ELR (cell line): ENCODE measurements at regions not wholly inside any gene's neighbourhood (a gene's known extent, or its start where the extent isn't known, plus 50 kb on each side); places are given as distances from the start of the nearest gene placed in this dataset.
"Not testable (repeated sequence)": the region's sequence is repeated elsewhere in the genome, so short reads cannot be mapped to it uniquely, and the experiment has no call there.

ENCODE experiments used
- DNase-seq: peaks from one replicate; pipeline ENCODE4 v3.0.0-alpha.2; 2015; ENCODE audit warnings: low read depth

- no peak for DNase-seq
These were observed 1148.1 kb upstream of the ACO1 start for GRCh38 chr9:31236344-31236743.

DNA sequence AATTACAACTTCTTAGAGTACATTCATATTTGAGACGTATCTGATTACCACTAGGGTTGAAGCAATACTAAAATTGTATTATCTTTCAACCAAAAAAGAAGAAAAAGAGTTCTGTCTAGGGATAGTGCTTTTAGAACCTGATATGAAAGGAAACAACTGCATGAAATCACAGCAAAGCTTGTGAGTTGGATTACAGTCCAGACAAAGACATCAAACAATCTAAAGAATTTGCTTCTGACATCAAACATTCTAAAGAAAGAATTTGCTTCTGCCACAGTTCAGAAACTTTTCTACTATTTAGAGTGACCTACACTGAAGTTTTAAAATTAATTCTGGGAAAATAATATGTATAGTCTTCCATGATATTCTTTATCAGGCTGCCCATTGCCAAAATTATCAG, 1141.1 kb upstream of the ACO1 start:
- no peak for DNase-seq

GRCh38 chr9:31248156-31248555, 1136.3 kb upstream of the ACO1 start:
- DNase-seq: no peak

GRCh38 chr9:31251386-31251785, 1133.1 kb upstream of the ACO1 start:
- no peak for DNase-seq

DNA sequence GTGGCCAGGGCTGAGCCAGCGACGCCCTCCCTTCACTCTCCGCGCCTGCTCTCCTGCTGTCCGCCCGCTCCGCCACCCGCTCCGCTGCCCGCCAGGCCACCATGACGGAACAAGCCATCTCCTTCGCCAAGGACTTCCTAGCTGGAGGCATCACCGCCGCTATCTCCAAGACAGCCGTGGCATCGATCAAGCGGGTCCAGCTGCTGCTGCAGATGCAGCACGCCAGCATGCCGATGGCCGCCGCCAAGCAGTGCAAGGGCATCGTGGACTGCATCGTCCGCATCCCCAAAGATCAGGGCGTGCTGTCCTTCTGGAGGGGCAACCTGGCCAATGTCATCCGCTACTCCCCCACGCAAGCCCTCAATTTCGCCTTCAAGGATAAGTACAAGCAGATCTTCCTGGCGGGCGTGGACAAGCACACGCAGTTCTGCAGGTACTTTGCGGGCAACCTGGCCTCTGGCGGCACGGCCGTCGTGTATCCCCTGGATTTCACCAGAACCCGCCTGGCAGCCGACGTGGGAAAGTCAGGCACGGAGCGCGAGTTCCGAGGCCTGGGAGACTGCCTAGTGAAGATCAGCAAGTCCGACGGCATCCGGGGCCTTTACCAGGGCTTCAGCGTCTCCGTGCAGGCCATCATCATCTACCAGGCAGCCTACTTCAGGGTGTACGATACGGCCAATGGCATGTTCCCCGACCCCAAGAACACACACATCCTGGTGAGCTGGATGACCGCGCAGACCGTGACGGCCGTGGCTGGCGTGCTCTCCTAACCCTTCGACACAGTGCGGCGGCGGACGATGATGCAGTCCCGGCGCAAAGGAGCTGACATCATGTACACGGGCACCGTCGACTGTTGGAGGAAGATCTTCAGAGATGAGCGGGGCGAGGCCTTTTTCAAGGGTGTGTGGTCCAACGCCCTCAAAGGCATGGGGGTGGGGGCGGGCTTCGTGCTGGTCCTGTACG, 1130.4 kb upstream of the ACO1 start:
- DNase-seq: no peak

- no peak for DNase-seq
These were observed 1129.2 kb upstream of the ACO1 start for GRCh38 chr9:31255211-31255610.

- no peak for DNase-seq
These were observed 1124.6 kb upstream of the ACO1 start for GRCh38 chr9:31259824-31260223.

GRCh38 chr9:31272456-31273295, 1111.8 kb upstream of the ACO1 start:
- DNase-seq: no peak

DNA sequence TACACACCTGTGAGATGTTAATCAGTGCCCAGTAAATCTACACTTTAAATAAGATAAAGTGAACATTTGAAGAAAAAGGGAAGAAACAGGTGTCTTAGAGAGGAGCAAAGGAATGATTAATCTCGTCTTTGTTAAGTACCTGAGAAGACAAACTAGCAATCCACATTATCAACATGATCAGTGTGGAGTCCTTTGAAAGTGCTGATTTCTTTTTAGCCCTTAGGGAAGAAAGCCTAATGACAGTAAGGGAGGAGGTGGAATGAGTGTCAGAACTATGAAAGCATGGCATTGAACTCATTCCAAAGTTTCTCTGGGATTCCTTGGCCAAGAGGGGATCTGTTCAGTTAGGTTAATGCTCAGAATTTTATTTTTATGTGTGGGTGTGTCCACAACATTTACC, 1109.0 kb upstream of the ACO1 start:
- no peak for DNase-seq

DNA sequence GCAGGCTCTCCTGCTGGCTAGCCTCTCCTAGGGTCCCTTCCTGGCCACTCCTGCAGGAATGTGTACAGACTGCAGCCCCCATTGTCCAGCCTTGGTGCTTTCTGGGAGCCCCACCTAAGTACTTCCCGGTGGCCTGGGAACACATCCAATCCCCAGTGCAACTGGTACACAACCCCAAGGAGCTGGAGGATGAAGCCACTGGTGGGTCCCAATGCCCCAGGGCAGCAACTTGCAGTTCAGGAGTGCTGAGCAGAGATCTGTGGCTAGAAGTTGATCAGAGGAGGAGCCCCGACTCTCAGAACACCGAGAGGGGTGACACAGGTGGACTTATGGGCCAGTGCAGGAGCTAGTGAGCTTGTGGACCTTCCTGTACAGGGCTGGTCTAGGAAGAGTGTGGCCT, 1093.7 kb upstream of the ACO1 start:
- DNase-seq: no peak

DNA sequence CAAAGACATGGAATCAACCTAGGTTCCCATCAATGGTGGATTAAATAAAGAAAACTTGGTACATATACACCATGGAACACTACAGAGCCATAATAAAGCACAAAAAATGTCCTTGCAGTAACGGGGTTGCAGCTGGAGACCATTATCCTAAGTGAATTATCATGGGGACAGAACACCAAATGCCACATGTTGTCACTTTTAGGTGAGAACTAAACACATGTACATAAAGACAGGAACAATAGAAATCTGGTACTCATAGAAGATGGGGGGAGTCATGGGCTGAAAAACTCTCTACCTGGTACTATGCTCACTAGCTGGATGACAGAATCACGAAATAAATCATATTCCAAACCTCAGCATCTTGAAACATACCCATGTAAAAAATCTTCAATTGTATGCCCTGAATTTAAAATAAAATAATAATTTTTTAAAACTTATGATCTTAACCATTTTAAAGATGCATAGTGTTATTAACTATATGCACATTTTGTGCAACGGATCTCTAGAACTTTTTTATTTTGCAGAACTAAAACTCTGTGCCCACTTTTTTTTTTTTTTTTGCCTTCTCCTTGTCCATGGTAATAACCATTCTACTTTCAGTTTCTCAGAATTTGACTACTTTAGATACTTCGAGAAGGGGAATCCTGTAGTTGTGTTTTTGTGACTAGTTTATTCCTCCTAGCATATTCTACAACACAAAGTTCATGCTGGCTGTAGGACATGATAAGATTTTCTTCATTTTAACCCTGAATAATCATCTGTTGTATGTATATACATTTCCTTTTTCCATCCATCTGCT, 1081.6 kb upstream of the ACO1 start:
- DNase-seq: no peak

- DNase-seq: peak; percentile 1
These were observed 1079.9 kb upstream of the ACO1 start for GRCh38 chr9:31304576-31304975.

DNA sequence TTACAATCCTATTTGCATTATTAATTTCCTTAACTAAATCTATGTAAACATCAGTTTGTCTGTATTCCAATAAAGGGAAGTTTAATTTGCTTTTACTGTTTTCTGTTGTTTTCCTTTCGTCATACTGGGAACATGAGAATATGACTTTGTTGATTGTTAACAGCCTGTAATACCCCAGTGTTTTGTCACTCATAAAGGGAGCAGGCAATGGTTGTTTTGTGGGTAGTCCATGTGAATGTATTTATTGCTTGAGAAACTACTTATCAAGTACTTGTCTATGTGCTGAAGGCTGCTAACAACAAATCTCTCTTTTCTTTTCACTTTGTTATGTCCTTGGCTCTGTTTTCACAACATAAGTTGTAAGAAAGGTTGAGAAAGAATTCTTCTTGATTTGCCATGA, 1070.2 kb upstream of the ACO1 start:
- no peak for DNase-seq

- DNase-seq: no peak
These were observed 1063.9 kb upstream of the ACO1 start for GRCh38 chr9:31320494-31320893.

DNA sequence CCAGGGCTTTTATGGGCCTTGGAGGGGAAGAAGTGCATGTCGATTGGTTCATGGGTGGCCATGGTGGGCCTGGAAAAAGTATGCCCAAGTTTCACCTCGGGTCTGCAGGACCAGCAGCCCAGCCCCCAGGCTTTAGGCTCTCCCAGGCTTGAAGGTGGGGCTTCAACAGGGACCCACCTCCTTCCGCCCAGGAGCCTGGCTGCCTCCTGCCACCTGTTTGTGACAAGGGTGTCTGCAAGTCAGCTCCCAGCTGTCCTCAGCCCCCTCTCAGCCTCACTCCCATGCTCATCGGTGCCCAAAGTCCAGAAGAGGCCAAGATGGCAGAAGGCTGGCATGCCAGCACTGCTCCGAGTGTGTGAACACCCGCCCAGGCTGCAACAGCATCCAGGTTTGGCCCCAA, 1063.2 kb upstream of the ACO1 start:
- no peak for DNase-seq

- DNase-seq: no peak
These were observed 1062.8 kb upstream of the ACO1 start for GRCh38 chr9:31321686-31322085.

DNA sequence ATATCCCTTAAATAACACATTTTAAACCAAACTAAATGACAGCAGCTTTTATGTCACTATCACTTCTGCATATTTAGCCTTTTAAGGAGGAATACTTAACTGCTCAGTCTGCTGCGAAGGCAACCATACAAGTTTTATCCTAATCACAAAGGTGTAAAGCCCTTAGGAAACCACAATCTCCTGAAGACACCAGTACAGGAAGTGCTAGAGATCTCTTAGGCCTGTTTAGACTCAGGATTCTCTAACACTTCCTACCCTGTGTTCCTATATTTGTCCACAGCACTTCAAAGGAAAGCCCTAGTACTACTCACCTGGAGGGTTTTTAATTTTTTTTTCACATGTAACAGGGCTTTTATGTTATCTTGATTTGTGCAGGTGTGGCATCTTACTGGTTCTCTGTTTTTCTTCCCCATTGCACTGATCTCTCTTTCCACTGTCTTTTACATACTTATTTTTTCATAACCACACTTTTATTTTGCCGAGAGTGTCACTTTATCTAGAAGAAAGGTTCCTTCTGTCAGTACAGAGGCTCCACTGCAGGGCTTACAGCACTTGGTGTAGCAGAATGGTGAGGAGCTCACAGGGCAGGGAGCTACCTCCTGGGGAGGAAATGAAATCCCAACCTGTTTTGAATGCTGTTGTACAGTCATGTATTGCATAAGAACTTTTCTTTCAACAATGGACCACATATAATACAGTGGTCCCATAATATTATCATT, 1060.6 kb upstream of the ACO1 start:
- DNase-seq: no peak

GRCh38 chr9:31325778-31326177, 1058.7 kb upstream of the ACO1 start:
- DNase-seq: no peak

DNA sequence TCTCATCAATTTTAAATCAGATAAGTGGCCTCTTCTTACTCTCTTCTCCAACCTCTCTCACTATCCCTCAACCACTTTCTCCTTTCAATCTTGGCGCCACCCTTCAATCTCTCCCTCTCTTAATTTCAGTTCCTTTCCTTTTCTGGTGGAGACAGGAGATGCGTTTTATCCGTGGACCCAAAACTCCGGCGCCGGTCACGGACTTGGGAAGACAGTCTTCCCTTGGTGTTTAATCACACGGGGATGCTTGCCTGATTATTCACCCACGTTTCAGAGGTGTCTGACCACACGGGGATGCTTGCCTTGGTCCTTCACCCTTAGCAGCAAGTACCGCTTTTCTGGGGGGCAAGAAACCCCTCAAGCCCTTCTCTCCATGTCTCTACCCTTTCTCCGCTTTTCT, 1057.6 kb upstream of the ACO1 start:
- not testable (repeated sequence) for DNase-seq

GRCh38 chr9:31334837-31335528, 1049.5 kb upstream of the ACO1 start:
- DNase-seq: no peak
